NCI-H460 (cell line): ENCODE measurements at regions not wholly inside any gene's neighbourhood (a gene's known extent, or its start where the extent isn't known, plus 50 kb on each side); places are given as distances from the start of the nearest gene placed in this dataset.
"Not testable (repeated sequence)": the region's sequence is repeated elsewhere in the genome, so short reads cannot be mapped to it uniquely, and the experiment has no call there.

Experiments
- DNase-seq: peaks from one replicate; pipeline ENCODE4 v3.0.0-alpha.2; 2016; ENCODE audit warnings: low read depth; ENCODE audit errors: extremely low read depth

DNA sequence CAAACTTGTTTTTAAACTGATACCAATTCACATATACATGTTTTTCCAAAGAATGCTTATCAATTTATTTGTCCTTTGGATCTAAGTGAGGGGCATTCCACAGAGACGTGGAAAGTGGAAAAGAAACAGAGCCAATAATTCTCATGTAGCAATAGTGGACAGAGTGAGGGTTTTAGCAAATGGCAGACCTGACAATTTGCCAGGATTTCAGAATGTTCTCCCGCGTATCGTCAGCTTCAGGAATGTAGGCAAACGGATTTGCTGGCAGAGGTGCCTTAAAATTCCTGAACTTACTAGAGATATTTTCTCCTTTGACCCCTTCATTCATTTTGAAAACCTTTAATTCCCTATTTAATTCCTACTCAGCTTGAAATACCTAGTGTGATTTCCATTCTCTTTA lies 193.4 kb upstream of the CPHXL start:
- no peak for DNase-seq

DNA sequence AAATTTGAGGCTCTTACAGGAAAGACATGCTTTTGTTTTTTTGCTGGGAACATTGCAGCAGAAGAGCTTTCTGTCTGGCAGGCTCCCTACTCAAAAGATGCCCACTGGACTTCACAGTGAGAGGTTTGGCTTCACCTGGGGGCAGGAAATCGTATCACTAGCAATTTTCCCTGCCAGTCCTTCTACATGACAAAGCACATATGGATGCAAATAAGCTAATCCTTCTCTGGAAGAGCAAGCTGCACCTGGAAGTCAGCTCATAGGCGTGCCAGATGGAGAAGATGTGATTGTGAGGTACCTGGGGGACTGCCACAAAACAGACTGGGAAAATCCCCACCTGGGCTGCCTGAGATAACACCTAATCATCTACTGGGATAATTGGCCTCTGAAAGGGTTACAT lies 195.0 kb upstream of the CPHXL start:
- DNase-seq = no peak

DNA sequence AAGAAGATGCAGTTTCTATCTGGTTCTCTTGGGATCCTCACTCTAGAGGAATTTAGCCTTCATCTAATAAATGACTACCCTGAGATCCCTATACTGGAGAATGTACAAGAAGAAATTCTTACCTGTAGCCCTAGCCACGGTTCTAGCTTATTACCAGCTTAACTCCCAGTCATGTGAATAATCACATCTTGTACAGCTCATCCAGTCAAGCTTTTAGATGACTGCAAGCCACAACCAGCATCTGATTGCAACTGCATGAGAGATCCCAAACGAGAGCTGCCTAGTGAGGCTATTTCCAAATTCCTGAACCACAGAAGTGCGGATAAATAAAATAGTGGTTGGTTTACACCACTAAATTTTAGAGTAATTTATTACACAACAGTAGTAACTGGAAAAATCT lies 196.0 kb upstream of the CPHXL start:
- no peak for DNase-seq

DNA sequence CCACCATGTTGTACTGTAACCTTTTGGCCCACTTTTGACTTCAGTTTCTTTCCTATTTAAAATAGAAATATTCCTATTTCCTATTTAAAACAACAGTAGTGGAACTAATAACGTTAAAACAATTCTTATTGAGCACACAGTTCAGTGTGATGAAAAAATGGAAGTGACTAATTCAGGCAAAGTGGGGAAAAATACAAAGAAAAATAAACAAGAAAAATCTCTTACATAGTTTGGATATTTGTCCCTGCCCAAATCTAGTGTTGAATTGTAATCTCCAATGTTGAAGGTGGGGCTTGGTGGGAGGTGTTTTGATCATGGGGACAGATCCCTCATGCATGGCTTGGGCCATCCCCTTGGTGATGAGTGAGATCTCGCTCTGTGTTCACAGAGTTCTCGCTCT lies 198.1 kb upstream of the CPHXL start:
- DNase-seq = no peak

DNA sequence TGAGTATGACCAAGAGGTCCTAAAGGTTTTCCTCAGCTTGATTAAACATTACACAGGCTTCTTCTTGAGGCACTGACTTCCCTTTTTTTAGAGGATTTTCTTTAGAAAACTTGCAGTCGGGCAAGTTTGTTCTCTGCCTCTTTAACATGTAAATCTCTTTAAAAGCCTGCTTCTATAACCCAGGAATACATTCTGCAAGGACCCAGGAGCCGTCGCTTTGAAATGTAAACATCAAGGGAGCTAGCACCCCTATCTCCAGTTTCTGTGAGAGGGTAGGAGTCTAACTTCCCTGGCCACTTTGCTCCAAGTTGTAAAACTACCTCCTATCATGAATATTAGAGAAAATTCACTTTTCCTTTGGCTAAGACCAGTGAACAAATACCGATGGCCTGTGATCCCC lies 201.5 kb upstream of the CPHXL start:
- DNase-seq = no peak

DNA sequence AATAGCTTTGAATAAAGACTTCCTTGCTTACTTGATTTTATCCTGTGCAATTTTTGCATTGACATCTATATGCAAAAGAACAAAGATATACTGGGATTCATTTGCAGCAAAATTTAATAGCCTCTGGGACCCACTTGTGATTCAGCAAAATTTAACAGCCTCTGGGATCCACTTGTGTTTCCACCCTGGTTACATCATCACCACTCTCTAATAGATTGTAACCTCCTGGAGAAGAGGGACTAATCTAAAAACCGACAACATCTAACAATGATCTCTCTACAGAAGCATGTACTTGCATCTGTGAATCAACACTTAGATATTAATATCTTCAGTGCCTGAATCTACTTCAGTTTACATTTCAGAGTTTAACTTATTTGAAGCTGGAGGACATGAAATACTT lies 202.0 kb upstream of the CPHXL start:
- DNase-seq = no peak

DNA sequence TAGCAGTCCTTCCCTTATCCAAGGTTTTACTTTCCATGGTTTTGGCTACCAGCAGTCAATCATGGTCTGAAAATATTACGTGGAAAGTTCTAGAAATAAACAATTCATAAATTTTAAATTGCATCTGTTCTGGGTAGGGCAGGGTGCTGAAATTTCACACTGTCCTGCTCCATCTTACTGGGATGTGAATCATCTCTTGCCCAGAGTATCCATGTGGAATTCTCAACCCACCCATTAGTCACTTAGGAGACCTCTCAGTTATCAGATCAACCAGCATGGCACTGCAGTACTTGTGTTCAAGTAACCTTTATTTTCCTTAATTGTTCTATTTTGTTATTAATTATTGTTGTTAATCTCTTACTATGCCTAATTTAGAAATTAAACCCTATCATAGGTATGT lies 202.8 kb upstream of the CPHXL start:
- no peak for DNase-seq

DNA sequence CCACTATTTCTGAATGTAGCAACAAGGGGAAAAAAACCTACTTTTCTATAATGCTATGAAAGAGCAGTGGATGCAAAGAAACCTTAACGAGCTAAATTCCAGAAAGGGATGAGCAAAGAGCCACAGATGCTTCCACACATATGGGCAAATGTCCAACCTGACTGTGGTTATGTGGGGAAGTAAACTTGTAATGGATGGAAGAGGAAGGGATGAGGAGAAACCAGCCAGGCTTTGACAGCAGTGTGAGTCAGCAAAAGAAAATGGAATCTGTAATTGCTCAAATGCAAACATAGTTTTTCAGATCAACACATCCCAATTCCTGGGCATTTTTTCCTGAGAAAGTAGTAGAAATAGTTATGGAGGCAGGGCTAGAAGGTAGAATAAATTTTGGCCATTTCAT lies 204.8 kb upstream of the CPHXL start:
- no peak for DNase-seq

DNA sequence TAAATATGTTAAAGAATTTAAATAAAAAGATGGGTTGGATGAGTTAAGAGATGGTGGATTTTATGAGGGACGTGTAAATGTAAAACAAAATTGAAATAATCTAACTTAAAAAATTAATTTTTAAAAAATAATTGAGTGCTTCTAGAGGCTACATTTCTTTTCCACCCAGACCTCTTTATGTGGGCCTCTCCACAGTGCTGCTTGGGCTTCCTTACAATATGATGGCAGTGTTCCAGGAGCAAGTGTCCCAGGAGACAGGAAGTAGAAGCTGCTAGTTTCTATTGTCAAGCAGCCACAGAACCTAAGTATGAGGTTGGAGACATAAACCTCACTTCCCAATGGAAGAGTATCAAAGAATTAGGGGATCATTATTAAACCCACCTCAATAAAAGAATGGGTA lies 205.7 kb upstream of the CPHXL start:
- DNase-seq = no peak

DNA sequence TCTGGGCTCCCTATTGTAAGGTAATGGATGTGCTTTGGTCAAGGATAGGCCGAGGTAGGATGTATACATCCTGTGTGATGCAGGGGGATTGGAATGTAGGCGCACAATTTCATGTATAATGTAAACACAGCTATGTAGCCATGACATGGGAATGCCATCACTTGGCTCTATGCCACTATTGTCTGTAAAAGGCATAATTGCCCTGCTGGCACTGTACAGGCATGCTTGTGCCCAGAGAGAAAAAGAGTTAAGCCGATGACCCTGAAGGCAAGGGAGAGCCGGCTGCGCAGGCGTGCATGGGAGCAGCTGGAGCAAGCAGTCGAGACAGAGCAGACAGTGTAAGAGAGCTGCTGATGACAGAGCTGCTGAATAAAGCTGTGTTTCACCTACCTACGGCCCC lies 212.5 kb upstream of the CPHXL start:
- DNase-seq = no peak

DNA sequence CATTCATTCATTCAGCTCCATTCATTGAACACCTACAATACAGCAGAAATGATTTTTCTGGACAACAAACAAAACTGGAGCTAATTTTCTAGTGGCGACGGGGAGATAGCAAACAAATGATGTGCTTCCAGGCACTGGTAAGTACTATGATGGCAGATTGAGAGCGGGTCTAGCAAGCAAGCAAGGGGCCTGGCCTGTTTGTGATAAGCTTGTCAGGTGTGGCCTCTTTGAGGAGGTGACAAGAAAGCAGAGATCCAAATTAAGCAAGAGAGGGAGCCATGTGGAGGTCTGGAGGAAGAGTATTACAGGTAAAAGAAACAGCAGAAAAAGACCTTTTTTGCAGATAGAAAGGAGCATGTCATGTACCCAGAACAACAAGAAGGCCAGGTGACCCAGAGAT lies 216.1 kb upstream of the CPHXL start:
- no peak for DNase-seq

DNA sequence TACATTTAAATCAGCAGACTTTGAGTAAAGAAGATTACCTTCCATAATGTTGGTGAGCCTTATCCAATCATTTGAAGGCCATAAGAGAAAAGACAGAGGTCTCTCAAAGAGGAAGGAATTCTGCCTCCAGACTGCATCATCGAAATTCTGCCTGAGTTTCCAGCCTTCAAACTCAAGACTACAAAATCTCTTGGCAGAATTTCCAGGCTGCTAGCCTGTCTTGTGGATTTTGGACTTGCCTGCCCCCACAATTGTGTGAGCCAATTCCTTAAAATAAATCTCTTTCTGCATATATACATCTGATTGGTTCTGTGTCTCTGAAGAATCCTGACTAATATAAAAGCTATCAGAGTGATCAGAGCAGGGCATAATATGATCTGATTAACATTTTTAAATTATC lies 216.6 kb upstream of the CPHXL start:
- no peak for DNase-seq

DNA sequence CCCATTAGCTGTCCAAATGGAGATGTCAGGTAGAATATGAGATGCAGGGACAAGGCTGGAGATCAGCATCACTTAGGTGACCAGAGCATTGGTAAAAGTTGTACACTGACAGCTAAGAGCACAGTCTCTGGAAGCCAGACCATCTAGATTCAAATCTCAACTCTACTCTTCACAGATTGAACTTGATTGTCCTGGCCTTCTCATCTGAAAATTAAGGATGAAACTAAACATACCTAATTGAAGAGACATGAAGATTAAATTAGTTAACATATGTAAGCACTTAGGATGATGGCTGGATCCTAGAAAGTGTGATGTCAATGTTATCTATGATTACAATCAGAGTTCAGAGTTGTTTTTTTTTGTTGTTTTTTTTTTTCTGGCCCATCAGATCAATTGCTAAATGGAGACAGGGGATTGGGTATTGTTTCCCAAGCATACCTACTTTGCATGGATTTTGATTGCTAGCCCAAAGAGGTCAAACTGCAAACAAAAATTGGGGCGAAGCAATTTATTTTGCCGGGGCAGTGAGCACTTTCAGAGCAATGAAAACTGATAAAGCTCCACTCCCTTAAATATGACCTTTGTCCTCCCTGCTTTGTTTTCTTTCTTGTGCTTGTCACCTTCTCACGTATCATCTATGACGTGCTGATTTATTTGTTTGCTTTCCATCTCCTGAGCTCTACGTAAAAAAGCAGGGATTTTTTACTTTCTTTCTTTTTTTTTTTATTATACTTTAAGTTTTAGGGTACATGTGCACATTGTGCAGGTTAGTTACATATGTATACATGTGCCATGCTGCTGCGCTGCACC lies 217.6 kb upstream of the CPHXL start:
- no peak for DNase-seq

DNA sequence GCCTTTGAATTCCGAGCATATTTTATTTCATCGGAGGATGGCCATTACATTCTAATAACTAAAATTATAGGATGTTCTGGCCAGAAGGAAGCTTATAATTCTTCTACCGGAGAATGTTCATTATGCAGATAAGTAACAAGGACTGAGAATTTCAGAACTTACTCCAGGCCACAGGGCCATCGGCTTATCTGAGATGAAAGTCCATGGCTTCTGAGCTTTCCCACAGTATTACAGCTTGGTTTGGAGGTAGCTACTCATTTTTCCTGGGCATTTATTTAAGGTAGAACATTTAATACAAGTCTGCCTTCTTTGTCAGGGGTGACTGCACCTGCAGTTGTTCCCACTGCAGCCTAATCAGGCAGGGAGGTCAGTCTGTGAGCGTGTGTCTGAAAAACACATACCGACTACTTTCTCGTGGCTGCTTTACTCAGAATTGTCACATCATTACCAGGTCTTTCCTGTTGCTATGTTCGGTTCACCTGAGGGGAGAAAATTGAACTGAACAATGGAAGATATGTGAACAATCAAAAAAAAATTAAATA lies 219.7 kb upstream of the CPHXL start:
- DNase-seq = no peak

DNA sequence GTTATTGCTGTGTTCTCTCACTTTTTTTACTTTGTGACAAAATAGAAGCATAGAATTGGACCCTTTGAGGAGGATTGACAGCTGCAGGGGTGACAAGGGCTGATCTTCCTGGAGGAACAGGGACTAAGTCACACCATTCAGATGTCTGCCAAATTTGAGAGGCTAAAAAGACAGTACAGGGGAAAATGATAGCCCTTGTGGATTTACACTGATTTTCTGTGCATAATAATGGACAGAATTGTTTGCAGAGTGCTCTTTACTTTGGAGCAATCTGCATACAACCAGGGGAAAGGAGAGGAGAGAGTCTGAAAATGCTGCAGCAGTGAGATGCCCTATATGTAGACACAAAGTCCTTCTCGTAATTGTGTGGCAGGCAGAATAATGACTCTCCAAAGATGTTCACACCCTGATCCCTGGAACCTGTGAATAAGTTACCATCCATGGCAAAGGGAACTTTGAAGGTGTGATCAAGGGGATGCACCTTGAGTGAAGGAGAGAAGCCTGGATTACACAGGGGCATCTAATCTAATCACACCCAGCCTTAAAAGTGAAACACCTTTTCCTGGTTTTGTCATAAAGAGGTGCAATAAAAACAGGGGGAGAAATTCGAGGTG lies 221.4 kb upstream of the CPHXL start:
- DNase-seq = no peak

DNA sequence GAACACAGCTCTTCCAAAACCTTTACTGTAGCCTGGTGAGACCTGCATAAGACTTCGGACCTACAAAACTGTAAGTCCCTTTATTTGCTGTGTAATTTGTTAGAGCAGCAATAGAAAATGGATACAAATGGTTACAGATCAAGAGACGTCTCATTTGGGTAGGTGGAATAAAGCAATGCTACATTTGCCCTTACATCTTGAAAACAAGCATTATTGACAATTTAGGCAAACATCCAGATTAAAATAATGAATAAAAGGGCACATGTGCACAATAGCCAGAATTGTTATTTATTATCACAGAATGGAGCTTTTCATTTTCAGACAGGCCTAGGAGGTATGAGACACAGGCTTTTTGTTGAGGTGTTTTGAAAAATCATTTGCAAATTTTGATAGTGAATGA lies 222.2 kb upstream of the CPHXL start:
- no peak for DNase-seq

DNA sequence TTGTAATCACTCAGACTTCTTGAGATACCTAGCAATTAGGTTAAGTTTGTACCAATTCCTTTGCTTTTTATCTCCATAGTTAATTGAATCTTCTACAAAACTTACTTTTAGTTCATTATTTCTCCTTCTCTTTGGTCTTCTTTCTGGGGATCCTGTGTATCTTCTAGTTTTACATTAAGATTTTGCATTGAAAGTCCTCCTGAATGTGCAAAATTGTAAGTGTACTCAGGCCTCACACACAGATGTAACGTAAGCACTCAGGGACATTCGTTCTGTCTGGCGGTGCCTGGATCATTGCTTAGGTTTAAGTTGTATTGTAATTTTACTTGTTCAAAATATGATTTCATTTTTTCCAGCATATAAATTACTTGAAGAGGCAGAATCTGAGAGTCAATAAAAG lies 222.6 kb upstream of the CPHXL start:
- DNase-seq = no peak

DNA sequence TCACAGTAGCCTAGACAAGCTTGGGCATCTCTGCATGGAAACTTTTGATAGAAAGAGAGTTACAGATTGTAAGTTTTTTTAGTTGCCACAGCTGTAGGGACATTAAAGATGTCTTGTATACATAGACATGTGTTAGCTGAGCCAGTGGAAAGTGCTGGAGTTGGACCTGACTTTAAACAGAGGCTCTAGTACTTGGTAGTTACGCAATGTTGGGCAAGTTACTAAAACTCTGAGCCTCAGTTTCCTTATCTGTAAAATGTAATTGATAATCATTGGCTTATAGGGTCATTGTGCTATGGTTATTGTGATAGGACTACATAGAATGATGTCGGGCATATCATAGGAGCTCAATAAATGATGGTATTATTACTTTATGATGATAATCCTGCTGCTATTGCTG lies 225.8 kb upstream of the CPHXL start:
- DNase-seq = no peak

DNA sequence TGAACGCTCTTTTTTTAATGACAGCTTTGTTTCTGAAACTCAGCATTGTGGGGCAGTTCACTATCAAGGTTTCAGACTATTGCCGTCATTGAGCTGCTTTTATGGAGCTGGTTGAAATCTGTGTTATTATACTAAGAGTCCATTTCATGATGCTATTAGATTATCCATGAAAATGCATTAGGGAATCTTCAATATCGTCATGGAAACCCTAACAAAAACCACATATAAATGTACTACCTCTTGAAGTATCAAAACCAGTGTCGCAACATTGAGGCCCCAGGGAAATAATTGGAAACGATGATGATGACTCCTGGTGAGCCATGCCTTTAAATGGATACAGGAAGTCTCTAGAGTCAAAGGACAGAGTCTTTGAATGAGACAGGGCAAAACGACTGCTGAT lies 231.6 kb upstream of the CPHXL start:
- DNase-seq = no peak

DNA sequence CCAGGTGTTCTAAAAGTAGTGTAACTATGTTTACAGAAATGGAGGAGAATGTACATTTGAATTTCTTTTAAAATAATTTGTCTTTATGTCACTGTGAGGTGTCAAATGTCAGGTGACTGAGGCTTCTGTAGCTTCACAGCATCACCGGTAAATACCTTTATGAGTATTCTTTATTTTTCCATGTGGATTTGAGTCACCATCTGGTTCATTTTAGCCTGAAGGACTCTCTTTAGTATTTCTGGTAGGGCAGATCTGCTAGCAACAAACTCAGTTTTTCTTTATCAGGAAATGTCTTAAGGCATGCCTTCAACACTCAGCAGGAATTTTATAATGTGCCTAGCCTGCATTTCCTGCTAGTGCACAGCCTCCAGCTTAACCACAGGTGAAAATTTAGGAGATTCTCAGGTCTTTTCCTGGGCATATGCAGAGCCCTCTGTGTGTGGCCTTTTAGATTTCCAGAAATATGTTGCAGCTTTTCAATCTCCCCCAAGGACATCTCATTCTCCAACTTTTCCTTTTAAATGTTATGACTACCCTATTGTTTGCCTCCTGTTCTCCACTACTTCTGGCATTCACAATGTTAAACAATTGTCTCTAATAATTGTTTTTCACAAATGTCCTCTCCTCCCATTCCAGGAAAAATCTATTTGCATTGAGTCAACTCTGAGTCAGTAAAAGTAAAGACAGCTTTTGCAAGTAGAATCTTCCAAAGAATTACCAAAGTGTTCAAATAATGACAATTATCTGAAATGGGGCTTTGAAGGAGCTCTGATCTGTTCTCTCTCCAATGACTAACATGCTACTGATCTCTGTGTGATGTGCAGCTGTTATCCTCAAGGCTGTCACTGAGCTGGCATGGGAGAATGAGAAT lies 239.4 kb upstream of the CPHXL start:
- DNase-seq = no peak

DNA sequence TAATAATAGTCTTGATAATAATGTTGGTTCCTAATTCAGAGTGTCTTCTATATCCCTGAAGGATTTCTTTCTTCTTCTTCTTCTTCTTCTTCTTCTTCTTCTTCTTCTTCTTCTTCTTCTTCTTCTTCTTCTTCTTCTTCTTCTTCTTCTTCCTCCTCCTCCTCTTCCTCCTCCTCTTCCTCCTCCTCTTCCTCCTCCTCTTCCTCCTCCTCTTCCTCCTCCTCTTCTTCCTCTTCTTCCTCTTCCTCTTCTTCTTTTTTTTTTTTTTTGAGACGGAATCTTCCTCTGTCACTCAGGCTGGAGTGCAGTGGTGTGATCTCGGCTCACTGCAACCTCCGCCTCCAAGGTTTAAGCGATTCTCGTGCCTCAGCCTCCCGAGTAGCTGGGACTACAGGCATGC lies 242.8 kb upstream of the CPHXL start:
- not testable (repeated sequence) for DNase-seq

DNA sequence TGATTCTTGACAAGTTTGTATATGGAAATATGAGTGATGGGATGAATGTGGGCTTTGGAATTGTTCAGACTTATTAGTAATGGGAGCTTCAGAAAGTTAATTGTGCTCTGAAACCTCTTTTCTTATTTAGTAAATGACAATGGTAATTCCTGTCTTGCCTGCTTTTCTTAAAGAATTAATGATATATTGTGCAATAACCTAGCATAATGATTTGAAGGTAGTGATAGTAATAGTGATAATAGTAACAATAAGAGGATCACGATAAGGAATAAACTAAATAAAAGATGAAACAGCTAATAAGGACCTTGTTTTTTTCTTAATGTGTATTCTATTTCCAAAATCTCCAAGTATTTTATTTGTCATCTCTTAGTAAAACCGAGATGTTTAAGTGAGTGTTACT lies 245.0 kb upstream of the CPHXL start:
- no peak for DNase-seq
